HG02885 (cell line): ENCODE measurements at regions not wholly inside any gene's neighbourhood (a gene's known extent, or its start where the extent isn't known, plus 50 kb on each side); places are given as distances from the start of the nearest gene placed in this dataset.
"Not testable (repeated sequence)": the region's sequence is repeated elsewhere in the genome, so short reads cannot be mapped to it uniquely, and the experiment has no call there.

Source experiments
- ATAC-seq: cut with Tn5 transposase; IDR thresholded peaks from one replicate; pipeline ENCODE4 v1.9.1; 2021; ENCODE audit warnings: mild to moderate bottlenecking; ENCODE audit not compliant: unreplicated experiment, poor library complexity

DNA sequence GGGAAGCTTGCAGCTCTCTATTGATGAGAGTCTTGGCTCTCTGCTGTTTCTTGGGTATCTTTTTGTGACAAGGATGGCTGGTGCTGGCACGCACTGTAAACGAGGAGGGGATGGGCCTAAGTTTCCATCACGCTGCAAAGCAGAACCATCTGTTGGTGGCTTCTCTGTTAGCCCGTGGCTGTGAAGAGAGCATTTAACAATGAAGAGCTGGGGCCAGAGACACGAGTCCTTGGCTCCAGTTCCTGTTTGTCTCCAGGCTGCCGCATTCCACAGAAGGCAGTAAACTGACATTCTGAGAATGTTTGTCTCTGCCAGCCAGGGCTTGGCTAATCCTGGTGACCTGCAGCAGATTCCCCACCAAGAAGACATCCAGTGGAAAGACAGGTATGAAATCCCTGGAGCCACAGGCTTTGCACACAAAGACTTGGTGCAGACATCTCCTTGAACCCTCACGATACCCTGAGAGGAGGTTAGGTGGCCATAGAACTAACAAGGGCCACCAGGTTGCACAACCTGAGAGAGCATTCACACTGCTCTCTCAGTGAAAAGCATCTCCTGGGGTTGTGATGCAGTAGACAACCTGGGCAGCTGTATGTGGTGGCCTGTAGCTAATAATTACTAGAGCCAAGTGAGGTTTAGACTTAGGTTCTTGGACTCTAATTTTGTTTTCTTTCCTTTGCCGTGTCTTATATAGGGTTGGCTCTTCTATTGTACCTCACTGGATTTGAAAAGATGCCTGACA lies 130.9 kb downstream of the ASB7 start:
- no peak for ATAC-seq

DNA sequence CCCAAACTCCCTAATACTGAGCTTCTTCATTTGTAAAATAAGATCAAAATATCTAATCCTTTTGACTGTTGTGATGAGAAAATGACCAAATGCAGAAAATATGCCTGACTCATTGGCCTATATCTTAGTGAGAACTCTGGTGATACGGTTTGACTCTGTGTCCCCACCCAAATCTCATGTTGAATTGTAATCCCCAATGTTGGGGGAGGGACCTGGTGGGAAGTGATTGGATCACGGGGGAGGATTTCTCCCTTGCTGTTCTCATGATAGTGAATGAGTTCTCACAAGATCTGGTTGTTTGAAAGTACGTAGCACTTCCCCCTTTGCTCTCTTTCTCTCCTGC lies 131.4 kb downstream of the ASB7 start:
- ATAC-seq: not testable (repeated sequence)

GRCh38 chr15:100734586-100734985 lies 132.2 kb downstream of the ASB7 start:
- no peak for ATAC-seq

DNA sequence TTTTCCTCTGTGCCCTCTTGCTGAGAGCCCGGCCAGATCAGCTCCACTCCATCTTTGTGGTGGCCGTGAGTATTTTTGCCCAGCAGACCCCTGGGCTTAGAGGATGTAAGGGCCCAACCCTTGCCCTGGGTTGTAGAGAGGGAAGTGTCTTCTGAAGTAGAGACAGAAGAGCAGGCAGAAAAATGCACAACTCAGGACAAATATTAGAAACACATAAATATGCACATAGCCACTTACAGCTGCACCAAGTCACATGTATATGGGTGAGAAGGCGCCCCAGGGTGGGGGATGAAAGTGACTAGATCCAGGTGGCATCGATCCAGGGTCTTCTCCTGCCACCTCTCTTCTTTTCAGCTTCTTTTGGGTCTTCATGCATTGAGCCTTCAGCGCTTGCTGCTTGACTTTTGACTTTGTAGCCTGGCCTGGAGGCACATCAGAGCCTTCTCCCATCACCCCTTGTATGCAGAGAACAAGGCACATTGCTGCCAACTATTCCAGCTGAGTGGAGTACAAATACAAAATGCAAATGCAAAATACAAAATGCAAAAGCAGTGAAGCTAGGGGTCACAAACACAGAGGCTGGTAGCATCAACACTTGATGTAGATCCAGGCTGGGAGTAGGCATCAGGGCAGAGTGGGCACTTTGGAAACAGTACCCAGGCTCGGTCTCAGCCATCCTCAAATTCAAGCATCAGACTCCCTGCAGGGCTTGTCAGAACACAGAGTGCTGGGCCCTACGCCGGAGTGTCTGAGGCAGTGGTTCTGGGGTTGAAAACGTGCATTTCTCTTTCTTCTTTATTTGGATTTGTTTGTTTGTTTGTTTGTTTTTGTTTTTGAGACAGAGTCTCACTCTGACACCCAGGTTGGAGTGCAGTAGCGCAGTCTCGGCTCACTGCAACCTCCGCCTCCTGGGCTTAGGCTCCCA lies 133.0 kb downstream of the ASB7 start:
- ATAC-seq: no peak

GRCh38 chr15:100737214-100737613 lies 134.8 kb downstream of the ASB7 start:
- no peak for ATAC-seq

DNA sequence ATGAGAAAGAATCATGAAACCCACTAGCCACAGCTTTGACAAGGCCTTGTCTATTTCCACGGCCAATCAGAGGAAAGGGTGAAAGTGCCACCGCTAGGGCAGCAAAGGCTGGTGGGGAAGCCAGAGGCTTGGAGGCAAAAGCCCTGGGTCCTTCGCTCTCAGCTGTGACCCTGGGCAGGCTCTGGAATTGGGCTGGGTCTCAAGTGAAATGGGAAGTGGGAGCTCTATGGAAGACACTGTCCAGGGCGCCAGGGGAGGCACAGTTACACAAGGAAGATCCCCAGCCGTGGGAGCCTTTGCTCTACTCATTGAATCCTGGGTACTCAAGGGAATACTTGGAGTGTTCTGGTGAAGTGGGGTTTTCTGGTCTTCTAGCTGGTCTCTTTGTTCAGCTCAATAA lies 136.2 kb downstream of the ASB7 start:
- ATAC-seq: no peak

GRCh38 chr15:100740138-100740537 lies 137.7 kb downstream of the ASB7 start:
- ATAC-seq: no peak

- no peak for ATAC-seq
Measured at GRCh38 chr15:100751585-100751984, 128.0 kb upstream of the ALDH1A3 start.

- no peak for ATAC-seq
Measured at GRCh38 chr15:100753503-100753902, 126.1 kb upstream of the ALDH1A3 start.

- ATAC-seq: no peak
Measured at GRCh38 chr15:100757661-100758060, 122.0 kb upstream of the ALDH1A3 start.

DNA sequence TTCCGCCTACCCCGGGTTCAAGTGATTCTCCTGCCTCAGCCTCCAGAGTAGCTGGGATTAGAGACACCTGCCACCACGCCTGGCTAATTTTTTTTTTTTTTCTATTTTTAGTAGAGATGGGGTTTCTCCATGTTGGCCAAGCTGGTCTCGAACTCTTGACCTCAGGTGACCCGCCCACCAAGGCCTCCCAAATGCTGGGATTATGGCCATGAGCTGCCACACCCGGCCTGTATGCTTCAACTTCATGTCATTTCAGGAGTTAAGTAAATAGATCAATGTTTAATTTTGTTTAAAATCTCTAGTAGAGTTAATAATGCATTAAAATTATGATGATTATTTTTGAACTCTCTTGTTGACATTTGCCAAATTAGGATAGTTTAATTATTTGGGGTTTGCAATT lies 121.1 kb upstream of the ALDH1A3 start:
- ATAC-seq: no peak

DNA sequence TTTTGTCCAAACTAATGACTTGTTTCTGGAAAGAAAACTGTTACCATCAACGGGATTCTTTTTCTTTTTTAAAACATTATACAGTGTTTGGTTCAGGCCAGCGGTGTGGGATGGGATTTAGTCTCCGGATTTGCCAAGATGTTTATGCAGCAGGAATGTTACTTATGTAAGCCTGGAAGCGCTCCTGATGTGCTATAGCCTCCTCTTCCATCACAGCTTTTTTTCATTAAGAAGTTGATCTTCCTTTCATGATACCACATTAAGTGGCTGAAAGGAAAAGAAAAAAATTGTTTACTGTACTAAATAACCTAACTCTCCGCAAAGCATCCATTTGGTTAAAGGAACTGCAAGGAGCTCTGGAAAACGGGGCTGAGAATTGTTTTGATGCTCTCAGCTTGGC lies 120.5 kb upstream of the ALDH1A3 start:
- ATAC-seq: no peak

DNA sequence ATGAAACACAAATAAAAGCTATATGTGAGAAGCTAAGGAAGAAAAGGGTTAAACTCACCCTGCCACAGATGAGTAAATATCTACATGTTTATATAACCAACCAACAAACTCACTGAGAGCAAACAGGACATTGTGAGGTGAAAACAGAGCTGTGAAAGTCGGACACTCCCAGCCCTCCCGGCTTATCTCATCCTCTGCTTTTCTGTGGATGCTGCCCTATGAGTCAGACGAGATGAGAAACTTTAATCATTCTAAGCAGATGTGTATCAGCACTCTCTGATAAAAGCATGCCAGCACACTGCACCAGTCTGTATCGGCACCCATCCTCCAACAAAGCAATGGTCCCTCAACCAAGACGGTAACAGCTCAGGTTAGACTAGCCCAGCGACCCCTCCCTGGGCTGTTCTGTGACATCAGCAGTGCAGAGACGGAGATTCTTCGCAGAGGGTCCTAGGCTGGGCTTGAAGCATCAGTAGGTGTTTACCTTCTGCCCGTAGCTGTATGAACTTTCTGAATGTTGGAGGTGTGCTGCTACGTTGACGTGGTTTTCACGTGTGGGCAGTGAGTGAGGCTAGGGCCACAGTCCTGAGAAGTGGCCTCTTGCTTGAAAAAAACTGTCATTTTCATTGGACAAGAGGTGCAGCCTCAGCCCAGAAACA lies 119.8 kb upstream of the ALDH1A3 start:
- ATAC-seq: no peak

DNA sequence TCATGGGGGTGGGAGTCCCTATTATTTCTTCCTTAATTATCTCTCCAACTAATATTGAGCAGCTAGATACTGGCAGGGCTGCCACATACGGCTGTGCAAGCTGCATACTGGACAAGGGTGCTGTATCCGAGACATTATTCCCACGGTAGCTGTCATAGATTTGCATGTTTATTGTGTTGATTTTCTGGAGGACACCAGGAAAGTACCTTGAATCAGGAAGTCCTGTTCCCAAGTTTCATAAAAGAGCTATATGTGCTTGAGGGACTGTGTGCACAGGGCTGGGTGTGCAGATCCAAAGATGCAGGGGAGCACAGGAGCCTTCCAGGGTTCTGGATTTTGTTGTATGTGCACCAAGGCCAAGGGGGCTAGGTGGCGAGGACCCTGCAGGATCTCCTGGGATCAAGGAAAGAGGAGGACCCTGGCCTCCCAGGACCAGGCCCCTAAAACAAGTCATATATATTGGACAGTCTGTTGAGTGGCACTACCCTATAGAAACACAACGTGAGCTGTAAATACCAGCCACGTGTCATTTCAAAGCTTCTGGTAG lies 119.2 kb upstream of the ALDH1A3 start:
- ATAC-seq: no peak

GRCh38 chr15:100761290-100761935 lies 118.2 kb upstream of the ALDH1A3 start:
- no peak for ATAC-seq

DNA sequence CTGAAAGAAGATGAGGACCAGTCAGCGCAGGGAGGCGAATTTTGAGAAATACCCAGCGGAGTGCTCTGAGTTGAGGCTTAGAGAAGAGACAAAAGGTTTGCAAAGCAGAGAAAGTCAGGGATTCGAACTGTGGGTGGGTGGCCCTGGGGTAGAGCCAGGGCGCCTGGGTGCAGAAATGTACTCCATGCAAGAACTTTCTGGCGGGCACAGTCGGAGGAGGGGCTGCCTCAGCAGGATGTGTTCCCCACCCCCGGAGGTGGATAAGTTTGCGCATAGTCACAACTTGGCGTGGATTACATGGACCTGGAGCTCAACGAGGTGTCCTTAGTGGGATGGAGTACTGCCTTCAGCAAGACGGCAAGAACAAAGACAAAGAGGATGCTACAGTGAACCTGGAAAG lies 117.3 kb upstream of the ALDH1A3 start:
- no peak for ATAC-seq

GRCh38 chr15:100762913-100763834 lies 116.5 kb upstream of the ALDH1A3 start:
- ATAC-seq: no peak

DNA sequence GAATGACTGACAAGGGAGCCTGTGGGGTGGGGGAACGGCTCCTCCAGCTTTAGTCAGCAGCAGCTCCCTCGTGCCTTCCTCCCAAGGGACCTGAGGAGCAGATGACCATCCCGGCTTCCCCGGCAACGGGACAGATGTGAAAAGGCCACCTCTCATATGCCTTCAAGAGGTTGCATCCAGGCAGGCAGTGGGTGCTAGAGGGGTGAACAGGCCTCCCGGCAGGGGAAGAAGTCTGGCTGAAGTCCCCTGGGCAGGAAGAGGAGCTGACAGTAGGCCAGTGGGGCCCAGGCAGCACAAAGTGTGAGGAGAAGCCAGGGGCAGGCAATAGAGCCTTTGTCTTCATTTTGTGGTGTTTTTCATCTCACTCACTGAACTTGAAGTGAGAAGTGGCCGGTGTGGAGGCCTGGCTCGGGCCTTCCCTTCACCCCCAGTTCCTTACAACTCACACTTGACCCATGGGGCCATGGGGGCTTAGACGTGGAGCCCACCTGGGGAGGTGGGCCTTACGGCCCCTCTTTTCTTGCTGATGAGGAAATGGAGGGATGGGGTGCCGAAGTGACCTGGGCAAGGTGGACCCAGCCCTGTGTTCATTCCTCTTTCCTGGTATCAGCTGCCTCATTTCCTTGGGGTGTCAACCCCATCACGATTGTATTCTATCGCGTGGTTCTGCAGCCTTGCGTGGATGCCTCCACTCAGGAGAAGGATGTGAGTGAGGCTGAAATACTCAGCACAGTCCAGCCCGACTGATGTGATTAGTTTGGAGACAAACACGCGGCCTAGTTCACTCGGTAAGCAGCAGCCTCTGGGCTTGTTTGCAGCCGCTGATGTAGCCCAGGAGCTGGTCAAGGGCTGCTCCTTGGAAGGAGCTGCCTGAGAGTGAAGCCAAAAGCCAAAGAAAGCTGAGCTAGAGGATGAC lies 115.5 kb upstream of the ALDH1A3 start:
- ATAC-seq: no peak
